ENCODE measurements at regions not wholly inside any gene's neighbourhood (a gene's known extent, or its start where the extent isn't known, plus 50 kb on each side); places are given as distances from the start of the nearest gene placed in this dataset.

GRCh38 chrX:96407981-96408380 is 276.7 kb upstream of the DIAPH2 start:
- H3K4me3 Mint-ChIP-seq: no peak overlapping the region
- Histone ChIP-seq H3K27ac (ENCODE audit: low read depth in 1 of 2, low read length in 2 of 2) (no peak overlapping the region), H3K9me3 (ENCODE audit: control insufficient read depth in 1 of 2, insufficient read depth in 1 of 2, low read length in 2 of 2) (no peaks in the 10 kb centered on the region), H3K4me1 (ENCODE audit: insufficient read depth, low read length) (no peaks in the 10 kb centered on the region), H3K4me3 (ENCODE audit: low read length) (no peak overlapping the region), H3K27me3 (ENCODE audit: control insufficient read depth in 1 of 2, insufficient read depth in 2 of 2, low read length in 2 of 2) (no peaks in the 10 kb centered on the region), H3K36me3 (ENCODE audit: insufficient read depth, low read length) (no peaks in the 10 kb centered on the region)
- no peaks in the 10 kb centered on the region for H3K36me3 Mint-ChIP-seq (ENCODE audit: low read depth)
- no peak for TF ChIP-seq CTCF (IDR thresholded peaks at IDR 0.05)
- ChIA-PET POLR2A (no interaction called here), CTCF (no interaction called here)
- DNase-seq (no peak), ATAC-seq (ENCODE audit: poor library complexity) (no peak)
- no peaks in the 10 kb centered on the region for H3K9me3 Mint-ChIP-seq
- intact Hi-C loops (cut with DNase I, micrococcal nuclease): no loop called here
- no peaks in the 10 kb centered on the region for H3K27me3 Mint-ChIP-seq
- H3K27ac Mint-ChIP-seq: no peak overlapping the region
- no peaks in the 10 kb centered on the region for H3K4me1 Mint-ChIP-seq (ENCODE audit: low read depth)

- Histone ChIP-seq H3K27me3 (ENCODE audit: control insufficient read depth in 1 of 2, insufficient read depth in 2 of 2, low read length in 2 of 2) (no peaks in the 10 kb centered on the region), H3K4me1 (ENCODE audit: insufficient read depth, low read length) (no peaks in the 10 kb centered on the region), H3K9me3 (ENCODE audit: control insufficient read depth in 1 of 2, insufficient read depth in 1 of 2, low read length in 2 of 2) (no peaks in the 10 kb centered on the region), H3K27ac (ENCODE audit: low read depth in 1 of 2, low read length in 2 of 2) (no peak overlapping the region), H3K36me3 (ENCODE audit: insufficient read depth, low read length) (no peaks in the 10 kb centered on the region), H3K4me3 (ENCODE audit: low read length) (no peak overlapping the region)
- DNase-seq (no peak), ATAC-seq (ENCODE audit: poor library complexity) (no peak)
- intact Hi-C loops (cut with DNase I, micrococcal nuclease): no loop called here
- Mint-ChIP-seq H3K4me1 (ENCODE audit: low read depth) (no peaks in the 10 kb centered on the region), H3K27me3 (no peaks in the 10 kb centered on the region), H3K27ac (no peak overlapping the region), H3K4me3 (no peak overlapping the region), H3K9me3 (no peaks in the 10 kb centered on the region), H3K36me3 (ENCODE audit: low read depth) (no peaks in the 10 kb centered on the region)
- TF ChIP-seq CTCF (IDR thresholded peaks at IDR 0.05): no peak
- POLR2A ChIA-PET: no interaction called here
- CTCF ChIA-PET: no interaction called here
These were observed 273.7 kb upstream of the DIAPH2 start for GRCh38 chrX:96410927-96411326.

GRCh38 chrX:96417695-96418094 is 266.9 kb upstream of the DIAPH2 start:
- Histone ChIP-seq H3K4me3 (ENCODE audit: low read length) (no peak overlapping the region), H3K36me3 (ENCODE audit: insufficient read depth, low read length) (no peaks in the 10 kb centered on the region), H3K4me1 (ENCODE audit: insufficient read depth, low read length) (no peaks in the 10 kb centered on the region), H3K27ac (ENCODE audit: low read depth in 1 of 2, low read length in 2 of 2) (no peak overlapping the region), H3K27me3 (ENCODE audit: control insufficient read depth in 1 of 2, insufficient read depth in 2 of 2, low read length in 2 of 2) (no peaks in the 10 kb centered on the region), H3K9me3 (ENCODE audit: control insufficient read depth in 1 of 2, insufficient read depth in 1 of 2, low read length in 2 of 2) (no peaks in the 10 kb centered on the region)
- H3K4me1 Mint-ChIP-seq (ENCODE audit: low read depth): no peaks in the 10 kb centered on the region
- intact Hi-C loops (cut with DNase I, micrococcal nuclease): no loop called here
- no peak overlapping the region for H3K4me3 Mint-ChIP-seq
- H3K36me3 Mint-ChIP-seq (ENCODE audit: low read depth): no peaks in the 10 kb centered on the region
- no peaks in the 10 kb centered on the region for H3K9me3 Mint-ChIP-seq
- CTCF ChIA-PET: no interaction called here
- ATAC-seq (ENCODE audit: poor library complexity): no peak
- no peak for TF ChIP-seq CTCF (IDR thresholded peaks at IDR 0.05)
- H3K27me3 Mint-ChIP-seq: no peaks in the 10 kb centered on the region
- POLR2A ChIA-PET: no interaction called here
- no peak for DNase-seq
- H3K27ac Mint-ChIP-seq: no peak overlapping the region

Measured in CD4-positive, alpha-beta T cell (primary cell).